GM13976 (cell line): ENCODE measurements at regions not wholly inside any gene's neighbourhood (a gene's known extent, or its start where the extent isn't known, plus 50 kb on each side); places are given as distances from the start of the nearest gene placed in this dataset.

Experiments
- DNase-seq: peaks from one replicate; pipeline ENCODE4 v3.0.0; 2012; ENCODE audit warnings: low spot score
- CTCF ChIP-seq: IDR thresholded peaks from 2 replicates; pipeline ENCODE4 v1.5.1; 2012; ENCODE audit warnings: borderline replicate concordance, mild to moderate bottlenecking; ENCODE audit not compliant: insufficient read depth; ENCODE audit errors: extremely low read depth, missing control alignments, control extremely low read depth
- in situ Hi-C: fragments of 300-500 bp; cut with MboI; formaldehyde crosslinking; loops from one replicate; pipeline ENCODE4 v1.12.0; 2022; ENCODE audit warnings: low sequenced_read_pairs, mixed read lengths, inconsistent platforms; ENCODE audit not compliant: unreplicated experiment

DNA sequence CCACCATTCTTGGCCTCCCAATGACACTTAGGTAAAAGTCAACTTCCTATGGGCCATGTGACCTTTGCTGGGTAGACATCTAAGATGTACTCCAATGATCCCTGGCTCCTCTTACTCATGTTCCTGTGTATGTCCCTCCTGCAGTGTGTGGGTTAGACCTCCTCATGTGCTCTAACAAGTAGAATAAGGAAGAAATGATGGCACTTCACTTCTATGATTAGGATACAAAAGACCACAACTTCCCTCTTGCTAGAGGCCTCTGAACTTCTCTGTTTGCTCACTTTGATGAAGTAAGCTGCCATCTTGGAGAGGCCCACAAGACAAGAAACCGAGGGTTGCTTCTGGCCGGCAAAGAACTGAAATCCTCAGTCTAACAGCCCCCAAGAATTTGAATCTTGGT, 131.8 kb downstream of the TAF11L14 start:
- TF ChIP-seq CTCF, result no peak
- in situ Hi-C loops, result no loop called here

DNA sequence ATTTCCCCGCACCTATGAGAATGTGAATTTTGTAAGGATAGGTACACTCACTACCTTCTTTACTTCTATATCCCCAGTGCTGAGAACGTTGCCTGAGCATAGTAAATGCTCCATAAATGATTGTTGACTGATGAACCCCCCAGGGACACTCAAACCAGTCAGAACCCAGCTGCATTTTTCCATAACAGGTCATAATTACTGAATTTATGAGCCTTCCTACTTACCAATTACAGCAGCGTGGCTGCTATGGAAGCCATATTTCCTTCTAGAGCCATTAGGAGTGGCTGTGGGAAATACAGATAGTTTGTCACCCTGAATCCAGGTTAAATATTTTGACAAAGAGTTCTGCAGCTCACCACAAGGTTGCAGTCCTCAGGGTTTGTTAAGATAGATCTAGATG, 135.0 kb downstream of the TAF11L14 start:
- in situ Hi-C loops, result no loop called here
- no peak for TF ChIP-seq CTCF
- no peak for DNase-seq

More for the DNA sequence above, 131.8 kb downstream of the TAF11L14 start:
- no peak for DNase-seq

- TF ChIP-seq CTCF, result no peak
- in situ Hi-C loops, result no loop called here
- no peak for DNase-seq
These were observed 138.0 kb downstream of the TAF11L14 start for GRCh38 chr5:17772232-17772631.

DNA sequence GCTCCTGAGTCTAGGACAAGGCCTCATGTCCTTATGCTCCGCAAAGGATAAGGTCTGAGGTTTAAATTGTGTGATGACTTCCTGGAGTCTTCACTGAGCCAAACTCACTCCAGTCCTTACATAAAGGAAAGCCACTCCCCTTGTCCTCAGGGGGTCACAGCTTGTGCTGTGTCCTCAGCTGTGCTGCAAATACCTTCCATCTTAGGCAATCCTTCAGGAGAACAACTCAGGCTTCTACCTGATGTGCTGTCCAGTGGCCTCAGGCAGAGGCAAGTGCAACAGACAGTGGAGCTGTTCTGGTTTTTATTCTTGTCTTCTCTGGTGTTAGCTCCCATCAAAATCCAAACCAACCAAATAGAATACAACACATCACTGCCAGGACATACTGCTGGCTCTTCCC, 151.5 kb downstream of the TAF11L14 start:
- DNase-seq, result no peak
- in situ Hi-C loops, result no loop called here
- no peak for TF ChIP-seq CTCF

DNA sequence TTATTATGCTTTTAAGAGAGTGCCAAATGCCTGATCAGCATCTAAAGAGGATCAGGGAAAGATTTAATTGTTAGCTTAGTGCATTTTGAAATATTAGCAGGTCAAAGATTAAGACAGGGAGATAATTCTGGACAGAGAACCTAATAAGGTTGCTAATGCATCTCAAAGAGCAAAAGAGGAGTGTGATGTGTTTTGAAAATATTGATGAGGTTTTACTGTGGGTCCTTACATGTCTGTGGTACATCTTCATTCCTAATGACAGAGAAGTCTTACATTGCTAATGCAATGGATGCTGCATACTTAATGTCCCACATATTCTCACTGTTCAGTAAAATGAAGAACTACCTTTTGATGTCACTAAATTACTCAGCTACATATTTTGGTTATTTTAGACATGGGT, 154.1 kb downstream of the TAF11L14 start:
- no peak for TF ChIP-seq CTCF
- in situ Hi-C loops, result no loop called here
- no peak for DNase-seq

- no peak for TF ChIP-seq CTCF
These were observed 159.9 kb downstream of the TAF11L14 start for GRCh38 chr5:17794201-17794600.

DNA sequence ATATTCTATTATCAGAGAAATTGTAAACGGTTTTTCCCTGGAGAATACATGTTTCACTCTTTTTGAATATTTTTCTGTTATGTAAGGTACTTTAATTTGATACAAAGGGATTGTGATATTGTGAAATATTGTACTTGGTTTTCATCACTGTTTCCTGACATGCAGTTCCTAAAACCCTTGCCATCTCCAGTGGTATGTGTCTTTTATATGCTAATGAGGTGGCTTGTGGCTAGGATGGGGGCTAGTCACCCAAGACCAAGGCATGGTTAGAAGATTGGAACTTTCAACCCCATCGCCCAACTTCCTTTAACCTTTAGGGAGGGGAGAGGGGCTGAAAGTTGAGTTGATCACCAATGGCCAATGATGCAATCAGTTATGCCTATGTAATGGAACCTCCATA, 160.6 kb downstream of the TAF11L14 start:
- in situ Hi-C loops, result no loop called here
- DNase-seq, result no peak
- no peak for TF ChIP-seq CTCF

More at GRCh38 chr5:17794201-17794600, 159.9 kb downstream of the TAF11L14 start:
- in situ Hi-C loops, result no loop called here
- no peak for DNase-seq
